ENCODE measurements at regions not wholly inside any gene's neighbourhood (a gene's known extent, or its start where the extent isn't known, plus 50 kb on each side); places are given as distances from the start of the nearest gene placed in this dataset.
A peak's percentile ranks its signal among the peaks of the same experiment; 100 is the strongest.
"Not testable (repeated sequence)": the region's sequence is repeated elsewhere in the genome, so short reads cannot be mapped to it uniquely, and the experiment has no call there.

- no peak for DNase-seq (ENCODE audit: low read depth in 2 of 3, low spot score in 2 of 3)
Observed at GRCh38 chrX:26908218-26908617, 554.9 kb downstream of the PPP4R3C start.

- DNase-seq (ENCODE audit: low read depth in 2 of 3, low spot score in 2 of 3): no peak
Observed at GRCh38 chrX:26889574-26889973, 573.6 kb downstream of the PPP4R3C start.

GRCh38 chrX:26873736-26874135, 589.4 kb downstream of the PPP4R3C start:
- DNase-seq (ENCODE audit: low read depth in 2 of 3, low spot score in 2 of 3): no peak

- DNase-seq (ENCODE audit: low read depth in 2 of 3, low spot score in 2 of 3): no peak
Observed at GRCh38 chrX:26871967-26872366, 591.2 kb downstream of the PPP4R3C start.

- no peak for DNase-seq (ENCODE audit: low read depth in 2 of 3, low spot score in 2 of 3)
Observed at GRCh38 chrX:26851981-26852380, 611.2 kb downstream of the PPP4R3C start.

- no peak for DNase-seq (ENCODE audit: low read depth in 2 of 3, low spot score in 2 of 3)
Observed at GRCh38 chrX:26848511-26848910, 614.6 kb downstream of the PPP4R3C start.

- DNase-seq (ENCODE audit: low read depth in 2 of 3, low spot score in 2 of 3): no peak
Observed at GRCh38 chrX:26845056-26845455, 618.1 kb downstream of the PPP4R3C start.

GRCh38 chrX:26822448-26822847, 606.5 kb downstream of the MAGEB5 start:
- no peak for DNase-seq (ENCODE audit: low read depth in 2 of 3, low spot score in 2 of 3)

GRCh38 chrX:26789751-26790150, 573.8 kb downstream of the MAGEB5 start:
- no peak for DNase-seq (ENCODE audit: low read depth in 2 of 3, low spot score in 2 of 3)

- no peak for DNase-seq (ENCODE audit: low read depth in 2 of 3, low spot score in 2 of 3)
Observed at GRCh38 chrX:26788402-26788998, 572.5 kb downstream of the MAGEB5 start.

- DNase-seq (ENCODE audit: low read depth in 2 of 3, low spot score in 2 of 3): peak in 2 of 3 donors; percentile 1 to 7
Observed at GRCh38 chrX:26783512-26784225, 567.7 kb downstream of the MAGEB5 start.

GRCh38 chrX:26778320-26778888, 562.4 kb downstream of the MAGEB5 start:
- no peak for DNase-seq (ENCODE audit: low read depth in 2 of 3, low spot score in 2 of 3)

GRCh38 chrX:26762253-26762652, 546.3 kb downstream of the MAGEB5 start:
- no peak for DNase-seq (ENCODE audit: low read depth in 2 of 3, low spot score in 2 of 3)

GRCh38 chrX:26755760-26756159, 539.8 kb downstream of the MAGEB5 start:
- not testable (repeated sequence) for DNase-seq (ENCODE audit: low read depth in 2 of 3, low spot score in 2 of 3)

GRCh38 chrX:26747877-26748276, 531.9 kb downstream of the MAGEB5 start:
- DNase-seq (ENCODE audit: low read depth in 2 of 3, low spot score in 2 of 3): no peak

GRCh38 chrX:26722666-26723428, 506.9 kb downstream of the MAGEB5 start:
- no peak for DNase-seq (ENCODE audit: low read depth in 2 of 3, low spot score in 2 of 3)

GRCh38 chrX:26672571-26672970, 456.6 kb downstream of the MAGEB5 start:
- no peak for DNase-seq (ENCODE audit: low read depth in 2 of 3, low spot score in 2 of 3)

- no peak for DNase-seq (ENCODE audit: low read depth in 2 of 3, low spot score in 2 of 3)
Observed at GRCh38 chrX:26670521-26670920, 454.6 kb downstream of the MAGEB5 start.

- DNase-seq (ENCODE audit: low read depth in 2 of 3, low spot score in 2 of 3): no peak
Observed at GRCh38 chrX:26664919-26665318, 448.9 kb downstream of the MAGEB5 start.

GRCh38 chrX:26653050-26653449, 437.1 kb downstream of the MAGEB5 start:
- no peak for DNase-seq (ENCODE audit: low read depth in 2 of 3, low spot score in 2 of 3)

- DNase-seq (ENCODE audit: low read depth in 2 of 3, low spot score in 2 of 3): no peak
Observed at GRCh38 chrX:26651755-26652154, 435.8 kb downstream of the MAGEB5 start.

Measured in hematopoietic multipotent progenitor cell (in vitro differentiated cells).